AG09319 (cell line): ENCODE measurements at regions not wholly inside any gene's neighbourhood (a gene's known extent, or its start where the extent isn't known, plus 50 kb on each side); places are given as distances from the start of the nearest gene placed in this dataset.
A peak's percentile ranks its signal among the peaks of the same experiment; 100 is the strongest.

Experiments used
- DNase-seq: peaks from one replicate; pipeline ENCODE4 v3.0.0-alpha.2; 2010; ENCODE audit warnings: low read depth; ENCODE audit errors: extremely low read depth
- CTCF ChIP-seq: IDR thresholded peaks from 2 replicates; pipeline ENCODE4 v1.5.1; 2011; ENCODE audit warnings: low read depth, mild to moderate bottlenecking, inconsistent platforms, low read length, moderate library complexity

GRCh38 chr9:38281196-38281595, 111.3 kb upstream of the ALDH1B1 start:
- TF ChIP-seq CTCF: no peak
- no peak for DNase-seq

- DNase-seq: no peak
- no peak for TF ChIP-seq CTCF
These were observed 112.2 kb upstream of the ALDH1B1 start for GRCh38 chr9:38280251-38280800.

GRCh38 chr9:38278931-38279679, 113.4 kb upstream of the ALDH1B1 start:
- no peak for DNase-seq
- no peak for TF ChIP-seq CTCF

- DNase-seq: no peak
- TF ChIP-seq CTCF: no peak
These were observed 114.0 kb upstream of the ALDH1B1 start for GRCh38 chr9:38278457-38278856.

- DNase-seq: no peak
- no peak for TF ChIP-seq CTCF
These were observed 114.8 kb upstream of the ALDH1B1 start for GRCh38 chr9:38277601-38278200.

- no peak for TF ChIP-seq CTCF
- DNase-seq: no peak
These were observed 115.6 kb upstream of the ALDH1B1 start for GRCh38 chr9:38276771-38277439.

GRCh38 chr9:38274800-38275199, 117.7 kb upstream of the ALDH1B1 start:
- peak; percentile 12 for DNase-seq
- TF ChIP-seq CTCF: no peak
